HepG2 (cell line): ENCODE measurements at regions not wholly inside any gene's neighbourhood (a gene's known extent, or its start where the extent isn't known, plus 50 kb on each side); places are given as distances from the start of the nearest gene placed in this dataset.

Source experiments
- ARID2 ChIP-seq: sonication (generic); formaldehyde crosslinking; IDR thresholded peaks from 2 replicates; pipeline ENCODE4 v1.8.1; 2022; ENCODE audit warnings: mild to moderate bottlenecking, missing genetic modification reagents, borderline replicate concordance
- ATF1 ChIP-seq: IDR thresholded peaks from 2 replicates; pipeline ENCODE4 v1.6.1; 2016; ENCODE audit warnings: mild to moderate bottlenecking, control low read depth
- FOXC1 ChIP-seq: sonication (generic); formaldehyde crosslinking; IDR thresholded peaks from 2 replicates; pipeline ENCODE4 v1.8.0; 2022; ENCODE audit warnings: mild to moderate bottlenecking, missing genetic modification reagents, borderline replicate concordance
- HOXA9 ChIP-seq: sonication (generic); formaldehyde crosslinking; IDR thresholded peaks from 2 replicates; pipeline ENCODE4 v1.8.1; 2022; ENCODE audit warnings: missing genetic modification reagents, mild to moderate bottlenecking, moderate library complexity, borderline replicate concordance
- NFYB ChIP-seq: sonication (generic); formaldehyde crosslinking; IDR thresholded peaks from 2 replicates; pipeline ENCODE4 v1.4.0; 2020; ENCODE audit warnings: missing genetic modification reagents
- NKX3-1 ChIP-seq: sonication (generic); formaldehyde crosslinking; IDR thresholded peaks from 2 replicates; pipeline ENCODE4 v1.5.0; 2020; ENCODE audit warnings: missing genetic modification reagents
- RFX1 ChIP-seq: fragments of 450-650 bp; IDR thresholded peaks from 2 replicates; pipeline ENCODE4 v1.6.1; 2017
- SIX1 ChIP-seq: sonication (generic); formaldehyde crosslinking; IDR thresholded peaks from 2 replicates; pipeline ENCODE4 v1.4.0; 2020; ENCODE audit warnings: missing genetic modification reagents, borderline replicate concordance
- SNRNP70 ChIP-seq: fragments of 200-400 bp; formaldehyde crosslinking; IDR thresholded peaks from 2 replicates; pipeline ENCODE4 v1.6.1; 2017; ENCODE audit warnings: mild to moderate bottlenecking, low read depth, low read length, moderate library complexity
- ZNF224 ChIP-seq: sonication (generic); formaldehyde crosslinking; IDR thresholded peaks from 2 replicates; pipeline ENCODE4 v1.5.0; 2020; ENCODE audit warnings: mild to moderate bottlenecking, missing genetic modification reagents
- ZNF292 ChIP-seq: sonication (generic); formaldehyde crosslinking; IDR thresholded peaks from 2 replicates; pipeline ENCODE4 v1.8.1; 2022; ENCODE audit warnings: mild to moderate bottlenecking, low read depth, missing genetic modification reagents, borderline replicate concordance
- ZNF672 ChIP-seq: sonication (generic); formaldehyde crosslinking; IDR thresholded peaks from 2 replicates; pipeline ENCODE4 v1.8.1; 2022; ENCODE audit warnings: missing genetic modification reagents
- ZNF879 ChIP-seq: sonication (generic); formaldehyde crosslinking; IDR thresholded peaks from 2 replicates; pipeline ENCODE4 v1.8.1; 2023; ENCODE audit warnings: missing genetic modification reagents
- ZZZ3 ChIP-seq: sonication (generic); formaldehyde crosslinking; IDR thresholded peaks from 2 replicates; pipeline ENCODE4 v1.4.0; 2020; ENCODE audit warnings: missing genetic modification reagents, mild to moderate bottlenecking, borderline replicate concordance
- TF ChIP-seq, protein P1 (sequence below), 2 experiments: sonication (generic) in 1 of 2; formaldehyde crosslinking in 1 of 2; IDR thresholded peaks; 2 replicates each; pipeline versions ENCODE4 v1.5.1 to v1.6.1; 2011 to 2020; ENCODE audit warnings: borderline replicate concordance in 1 of 2, low read depth in 1 of 2, low read length in 1 of 2, mild to moderate bottlenecking in 1 of 2, missing genetic modification reagents in 1 of 2, moderate library complexity in 1 of 2
- TF ChIP-seq, protein P2 (sequence below): IDR thresholded peaks from 2 replicates; pipeline ENCODE4 v1.6.1; 2016; ENCODE audit warnings: missing compliant biosample characterization, missing genetic modification reagents, borderline replicate concordance
- TF ChIP-seq, protein P3 (sequence below), 2 experiments: fragments of 450-650 bp in 1 of 2; sonication (generic) in 1 of 2; formaldehyde crosslinking; IDR thresholded peaks; 2 replicates each; pipeline versions ENCODE4 v1.5.0 to v1.8.0; 2020 to 2022; ENCODE audit warnings: mild to moderate bottlenecking in 1 of 2, missing genetic modification reagents in 1 of 2
- TF ChIP-seq, protein P4 (sequence below): sonication (generic); formaldehyde crosslinking; IDR thresholded peaks from 2 replicates; pipeline ENCODE4 v1.8.1; 2023; ENCODE audit warnings: missing genetic modification reagents, mild to moderate bottlenecking, borderline replicate concordance
- TF ChIP-seq, protein P5 (sequence below): sonication (generic); formaldehyde crosslinking; IDR thresholded peaks from 2 replicates; pipeline ENCODE4 v1.5.1; 2020; ENCODE audit warnings: mild to moderate bottlenecking, missing genetic modification reagents, moderate library complexity
- TF ChIP-seq, protein P6 (sequence below): sonication (generic); formaldehyde crosslinking; IDR thresholded peaks from 2 replicates; pipeline ENCODE4 v1.5.0; 2020; ENCODE audit warnings: missing genetic modification reagents

DNA sequence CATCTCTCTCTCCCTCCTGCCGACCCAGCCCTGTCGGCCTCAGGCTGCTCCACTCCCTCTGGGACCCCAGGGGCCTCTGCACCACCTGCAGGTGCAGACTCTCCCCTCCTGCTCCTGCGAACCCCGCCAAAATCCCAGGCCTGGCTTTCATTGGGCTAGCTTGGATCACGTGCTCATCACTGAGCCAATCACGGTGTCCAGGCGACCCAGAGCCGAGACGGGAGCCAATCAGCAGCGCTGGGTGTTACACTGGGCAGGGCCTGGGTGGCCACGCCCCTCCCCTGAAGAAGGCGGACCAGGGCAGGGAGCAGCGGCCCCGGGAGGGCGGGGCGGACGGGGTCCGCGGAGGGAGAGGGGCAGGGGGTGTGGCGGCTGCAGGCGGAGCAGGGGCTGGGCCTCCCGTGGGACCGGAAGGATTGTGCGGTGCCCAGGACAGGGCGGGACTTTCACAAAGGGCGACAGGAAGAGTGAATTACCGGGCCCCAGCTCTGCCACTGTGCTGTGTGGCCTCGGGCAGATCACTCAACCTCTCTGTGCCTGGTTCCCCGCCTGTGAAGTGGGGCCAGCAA, 66.6 kb upstream of the FBRSL1 start (continued):
- TF ChIP-seq, protein P1, sequence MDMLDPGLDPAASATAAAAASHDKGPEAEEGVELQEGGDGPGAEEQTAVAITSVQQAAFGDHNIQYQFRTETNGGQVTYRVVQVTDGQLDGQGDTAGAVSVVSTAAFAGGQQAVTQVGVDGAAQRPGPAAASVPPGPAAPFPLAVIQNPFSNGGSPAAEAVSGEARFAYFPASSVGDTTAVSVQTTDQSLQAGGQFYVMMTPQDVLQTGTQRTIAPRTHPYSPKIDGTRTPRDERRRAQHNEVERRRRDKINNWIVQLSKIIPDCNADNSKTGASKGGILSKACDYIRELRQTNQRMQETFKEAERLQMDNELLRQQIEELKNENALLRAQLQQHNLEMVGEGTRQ (IDR thresholded peaks at IDR 0.05; ENCODE audit: low read depth, low read length), result peak; percentile 48
- TF ChIP-seq, protein P1 (CRISPR knock-in tag; IDR thresholded peaks at IDR 0.05; ENCODE audit: borderline replicate concordance), result peak; percentile 66; the same call in 1 of the 2 replicates
- no peak for TF ChIP-seq NKX3-1
- TF ChIP-seq, protein P2, sequence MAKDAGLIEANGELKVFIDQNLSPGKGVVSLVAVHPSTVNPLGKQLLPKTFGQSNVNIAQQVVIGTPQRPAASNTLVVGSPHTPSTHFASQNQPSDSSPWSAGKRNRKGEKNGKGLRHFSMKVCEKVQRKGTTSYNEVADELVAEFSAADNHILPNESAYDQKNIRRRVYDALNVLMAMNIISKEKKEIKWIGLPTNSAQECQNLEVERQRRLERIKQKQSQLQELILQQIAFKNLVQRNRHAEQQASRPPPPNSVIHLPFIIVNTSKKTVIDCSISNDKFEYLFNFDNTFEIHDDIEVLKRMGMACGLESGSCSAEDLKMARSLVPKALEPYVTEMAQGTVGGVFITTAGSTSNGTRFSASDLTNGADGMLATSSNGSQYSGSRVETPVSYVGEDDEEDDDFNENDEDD (CRISPR knock-in tag), result peak; percentile 41; the same call in 1 of the 2 replicates
- TF ChIP-seq FOXC1 (CRISPR knock-in tag), result no peak
- TF ChIP-seq NFYB (CRISPR knock-in tag), result peak; percentile 83
- TF ChIP-seq SNRNP70, result no peak
- TF ChIP-seq HOXA9 (CRISPR knock-in tag), result no peak
- TF ChIP-seq, protein P3, sequence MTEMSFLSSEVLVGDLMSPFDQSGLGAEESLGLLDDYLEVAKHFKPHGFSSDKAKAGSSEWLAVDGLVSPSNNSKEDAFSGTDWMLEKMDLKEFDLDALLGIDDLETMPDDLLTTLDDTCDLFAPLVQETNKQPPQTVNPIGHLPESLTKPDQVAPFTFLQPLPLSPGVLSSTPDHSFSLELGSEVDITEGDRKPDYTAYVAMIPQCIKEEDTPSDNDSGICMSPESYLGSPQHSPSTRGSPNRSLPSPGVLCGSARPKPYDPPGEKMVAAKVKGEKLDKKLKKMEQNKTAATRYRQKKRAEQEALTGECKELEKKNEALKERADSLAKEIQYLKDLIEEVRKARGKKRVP (CRISPR knock-in tag; IDR thresholded peaks at IDR 0.05), result no peak
- TF ChIP-seq SIX1, result no peak
- no peak for TF ChIP-seq ARID2 (CRISPR knock-in tag)
- TF ChIP-seq, protein P4, sequence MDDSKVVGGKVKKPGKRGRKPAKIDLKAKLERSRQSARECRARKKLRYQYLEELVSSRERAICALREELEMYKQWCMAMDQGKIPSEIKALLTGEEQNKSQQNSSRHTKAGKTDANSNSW (CRISPR knock-in tag), result no peak
- no peak for TF ChIP-seq ATF1 (CRISPR knock-in tag)
- no peak for TF ChIP-seq ZZZ3
- TF ChIP-seq ZNF292, result no peak
- TF ChIP-seq, protein P5, sequence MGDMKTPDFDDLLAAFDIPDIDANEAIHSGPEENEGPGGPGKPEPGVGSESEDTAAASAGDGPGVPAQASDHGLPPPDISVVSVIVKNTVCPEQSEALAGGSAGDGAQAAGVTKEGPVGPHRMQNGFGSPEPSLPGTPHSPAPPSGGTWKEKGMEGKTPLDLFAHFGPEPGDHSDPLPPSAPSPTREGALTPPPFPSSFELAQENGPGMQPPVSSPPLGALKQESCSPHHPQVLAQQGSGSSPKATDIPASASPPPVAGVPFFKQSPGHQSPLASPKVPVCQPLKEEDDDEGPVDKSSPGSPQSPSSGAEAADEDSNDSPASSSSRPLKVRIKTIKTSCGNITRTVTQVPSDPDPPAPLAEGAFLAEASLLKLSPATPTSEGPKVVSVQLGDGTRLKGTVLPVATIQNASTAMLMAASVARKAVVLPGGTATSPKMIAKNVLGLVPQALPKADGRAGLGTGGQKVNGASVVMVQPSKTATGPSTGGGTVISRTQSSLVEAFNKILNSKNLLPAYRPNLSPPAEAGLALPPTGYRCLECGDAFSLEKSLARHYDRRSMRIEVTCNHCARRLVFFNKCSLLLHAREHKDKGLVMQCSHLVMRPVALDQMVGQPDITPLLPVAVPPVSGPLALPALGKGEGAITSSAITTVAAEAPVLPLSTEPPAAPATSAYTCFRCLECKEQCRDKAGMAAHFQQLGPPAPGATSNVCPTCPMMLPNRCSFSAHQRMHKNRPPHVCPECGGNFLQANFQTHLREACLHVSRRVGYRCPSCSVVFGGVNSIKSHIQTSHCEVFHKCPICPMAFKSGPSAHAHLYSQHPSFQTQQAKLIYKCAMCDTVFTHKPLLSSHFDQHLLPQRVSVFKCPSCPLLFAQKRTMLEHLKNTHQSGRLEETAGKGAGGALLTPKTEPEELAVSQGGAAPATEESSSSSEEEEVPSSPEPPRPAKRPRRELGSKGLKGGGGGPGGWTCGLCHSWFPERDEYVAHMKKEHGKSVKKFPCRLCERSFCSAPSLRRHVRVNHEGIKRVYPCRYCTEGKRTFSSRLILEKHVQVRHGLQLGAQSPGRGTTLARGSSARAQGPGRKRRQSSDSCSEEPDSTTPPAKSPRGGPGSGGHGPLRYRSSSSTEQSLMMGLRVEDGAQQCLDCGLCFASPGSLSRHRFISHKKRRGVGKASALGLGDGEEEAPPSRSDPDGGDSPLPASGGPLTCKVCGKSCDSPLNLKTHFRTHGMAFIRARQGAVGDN (CRISPR knock-in tag), result peak; percentile 47
- TF ChIP-seq ZNF672 (CRISPR knock-in tag), result no peak
- no peak for TF ChIP-seq RFX1
- TF ChIP-seq ZNF224 (CRISPR knock-in tag), result no peak
- no peak for TF ChIP-seq ZNF879
- TF ChIP-seq, protein P6, sequence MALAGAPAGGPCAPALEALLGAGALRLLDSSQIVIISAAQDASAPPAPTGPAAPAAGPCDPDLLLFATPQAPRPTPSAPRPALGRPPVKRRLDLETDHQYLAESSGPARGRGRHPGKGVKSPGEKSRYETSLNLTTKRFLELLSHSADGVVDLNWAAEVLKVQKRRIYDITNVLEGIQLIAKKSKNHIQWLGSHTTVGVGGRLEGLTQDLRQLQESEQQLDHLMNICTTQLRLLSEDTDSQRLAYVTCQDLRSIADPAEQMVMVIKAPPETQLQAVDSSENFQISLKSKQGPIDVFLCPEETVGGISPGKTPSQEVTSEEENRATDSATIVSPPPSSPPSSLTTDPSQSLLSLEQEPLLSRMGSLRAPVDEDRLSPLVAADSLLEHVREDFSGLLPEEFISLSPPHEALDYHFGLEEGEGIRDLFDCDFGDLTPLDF (CRISPR knock-in tag), result no peak
